HAP-1 (cell line): ENCODE measurements at regions not wholly inside any gene's neighbourhood (a gene's known extent, or its start where the extent isn't known, plus 50 kb on each side); places are given as distances from the start of the nearest gene placed in this dataset.

ENCODE experiments used
- DNase-seq, 2 experiments: peaks; one replicate each; pipeline ENCODE4 v3.0.0-alpha.2; 2016 to 2020; ENCODE audit warnings: low spot score in 2 of 2
- H3K27me3 ChIP-seq: fragments of 250-450 bp; sonication (Bioruptor Pico); 2 replicates; pipeline ENCODE4 v1.5.1; 2020; ENCODE audit warnings: low read depth, mild to moderate bottlenecking, moderate library complexity
- H3K36me3 ChIP-seq: fragments of 250-450 bp; sonication (Bioruptor Pico); replicated peaks from 2 replicates; pipeline ENCODE4 v1.5.1; 2020; ENCODE audit warnings: mild to moderate bottlenecking
- H3K4me1 ChIP-seq: fragments of 250-450 bp; sonication (Bioruptor Pico); 2 replicates; pipeline ENCODE4 v1.5.1; 2020; ENCODE audit warnings: mild to moderate bottlenecking
- H3K4me3 ChIP-seq: fragments of 250-450 bp; sonication (Bioruptor Pico); 2 replicates; pipeline ENCODE4 v1.5.1; 2020; ENCODE audit warnings: mild to moderate bottlenecking, moderate library complexity
- H3K9me3 ChIP-seq: fragments of 250-450 bp; sonication (Bioruptor Pico); 2 replicates; pipeline ENCODE4 v1.5.1; 2020; ENCODE audit warnings: mild to moderate bottlenecking, moderate library complexity
- in situ Hi-C: fragments of 300-500 bp; cut with MboI; formaldehyde crosslinking; loops from 3 replicates; pipeline ENCODE4 v1.14.3; 2020; ENCODE audit warnings: low sequenced_read_pairs, inconsistent platforms, mixed read lengths

DNA sequence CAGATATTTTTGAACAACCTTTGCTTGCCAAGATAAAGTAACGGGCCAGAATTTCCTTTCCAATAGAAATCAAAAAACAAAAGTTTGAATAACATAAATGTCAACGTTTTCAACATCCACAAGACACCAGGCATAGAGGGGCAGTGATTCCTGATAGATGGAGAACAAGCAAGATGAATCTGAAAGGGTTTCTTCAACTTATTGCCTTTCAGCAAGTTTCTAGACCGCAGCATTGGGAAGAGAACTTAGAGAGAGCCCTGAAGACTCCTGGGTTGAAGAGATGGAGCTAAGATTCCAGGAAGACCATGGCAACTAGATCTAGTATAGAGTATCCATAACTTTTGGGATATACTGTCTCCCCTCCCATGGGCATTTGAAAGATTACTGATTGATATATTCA is 751.4 kb upstream of the CTNND2 start:
- in situ Hi-C loops = no loop called here
- H3K4me1 ChIP-seq = no peaks in the 10 kb centered on the region
- DNase-seq = no peak

DNA sequence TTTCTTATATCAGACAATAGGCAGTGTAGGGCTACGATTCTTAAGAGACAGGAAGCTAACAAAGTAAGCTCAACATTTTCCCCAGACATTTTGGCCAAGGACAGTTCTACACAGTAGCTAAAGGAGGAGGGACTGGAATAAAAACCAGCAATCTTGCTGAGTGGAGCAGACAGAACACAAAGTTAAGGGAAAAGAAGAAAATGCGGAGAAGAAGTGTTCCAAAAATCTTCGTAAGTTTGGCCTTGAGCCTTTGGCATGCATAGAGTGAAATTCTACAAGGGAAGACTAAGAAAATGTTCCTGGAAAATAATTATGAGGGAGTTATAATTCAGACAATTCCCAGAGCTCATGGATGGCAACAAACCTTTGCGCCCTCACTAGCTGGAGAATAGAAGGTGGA is 748.0 kb upstream of the CTNND2 start:
- H3K36me3 ChIP-seq = no peaks in the 10 kb centered on the region
- H3K27me3 ChIP-seq = no peaks in the 10 kb centered on the region
- DNase-seq = no peak
- H3K4me1 ChIP-seq = no peaks in the 10 kb centered on the region
- H3K9me3 ChIP-seq = no peaks in the 10 kb centered on the region
- in situ Hi-C loops = no loop called here
- no peak overlapping the region for H3K4me3 ChIP-seq

More for the DNA sequence above, 751.4 kb upstream of the CTNND2 start:
- H3K9me3 ChIP-seq = no peaks in the 10 kb centered on the region
- no peaks in the 10 kb centered on the region for H3K36me3 ChIP-seq
- no peak overlapping the region for H3K4me3 ChIP-seq
- H3K27me3 ChIP-seq = no peaks in the 10 kb centered on the region

DNA sequence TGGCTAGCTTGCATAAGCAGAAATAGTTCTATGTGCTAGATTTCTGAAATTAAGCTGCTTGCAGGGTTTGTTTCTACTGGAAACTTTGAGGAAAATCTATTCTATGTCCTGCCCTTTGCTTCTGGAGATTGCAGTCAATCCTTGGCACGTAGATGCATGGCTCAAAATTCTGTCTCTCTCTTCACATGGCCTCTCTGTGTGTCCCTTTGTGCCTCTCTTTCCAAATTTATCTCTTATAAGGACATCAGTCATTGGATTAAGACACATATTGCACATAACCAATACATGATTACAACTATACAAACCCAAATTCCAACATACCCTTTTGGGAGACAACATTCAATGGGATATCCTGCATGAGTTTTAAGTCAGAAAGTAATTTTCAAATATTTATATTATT is 744.3 kb upstream of the CTNND2 start:
- Histone ChIP-seq H3K4me3 (no peak overlapping the region), H3K27me3 (no peaks in the 10 kb centered on the region), H3K36me3 (no peaks in the 10 kb centered on the region), H3K9me3 (no peaks in the 10 kb centered on the region), H3K4me1 (no peaks in the 10 kb centered on the region)
- in situ Hi-C loops = no loop called here
- no peak for DNase-seq

DNA sequence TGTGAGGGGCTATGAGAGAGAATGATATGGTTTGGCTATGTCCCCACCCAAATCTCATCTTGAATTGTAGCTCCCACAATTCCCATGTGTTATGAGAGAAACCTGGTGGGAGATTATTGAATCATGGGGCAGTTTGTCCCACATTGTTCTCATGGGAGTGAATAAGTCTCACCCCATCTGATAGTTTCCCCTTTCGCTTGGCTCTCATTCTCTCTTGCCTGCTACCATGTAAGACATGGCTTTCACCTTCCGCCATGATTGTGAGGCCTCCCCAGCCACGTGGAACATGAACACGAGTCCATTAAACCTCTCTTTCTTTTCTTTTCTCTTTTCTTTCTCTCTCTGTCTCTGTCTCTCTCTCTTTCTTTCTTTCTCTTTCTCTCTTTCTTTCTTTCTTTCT is 743.4 kb upstream of the CTNND2 start:
- H3K4me1 ChIP-seq = no peaks in the 10 kb centered on the region
- DNase-seq = no peak
- no peak overlapping the region for H3K4me3 ChIP-seq
- in situ Hi-C loops = no loop called here
- H3K36me3 ChIP-seq = no peaks in the 10 kb centered on the region
- H3K9me3 ChIP-seq = no peaks in the 10 kb centered on the region
- H3K27me3 ChIP-seq = no peaks in the 10 kb centered on the region

DNA sequence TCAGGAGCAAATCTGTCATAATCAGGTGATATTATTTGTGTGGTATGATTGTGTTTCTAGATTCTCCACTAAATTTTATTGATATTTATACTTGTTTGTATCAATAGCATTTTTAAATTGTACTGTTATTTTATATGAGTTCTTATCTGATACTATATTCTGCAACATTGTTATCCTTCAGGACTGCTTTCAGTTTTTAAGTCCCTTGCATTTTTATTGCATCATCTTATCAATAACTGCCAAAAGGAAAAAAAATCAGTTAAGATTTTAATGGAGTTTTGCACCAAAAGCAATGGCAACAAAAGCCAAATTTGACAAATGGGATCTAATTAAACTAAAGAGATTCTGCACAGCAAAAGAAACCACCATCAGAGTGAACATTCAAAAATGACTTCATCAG is 741.3 kb upstream of the CTNND2 start:
- H3K9me3 ChIP-seq = no peaks in the 10 kb centered on the region
- no peak overlapping the region for H3K4me3 ChIP-seq
- in situ Hi-C loops = no loop called here
- no peaks in the 10 kb centered on the region for H3K36me3 ChIP-seq
- H3K4me1 ChIP-seq = no peaks in the 10 kb centered on the region
- no peak for DNase-seq
- no peaks in the 10 kb centered on the region for H3K27me3 ChIP-seq

DNA sequence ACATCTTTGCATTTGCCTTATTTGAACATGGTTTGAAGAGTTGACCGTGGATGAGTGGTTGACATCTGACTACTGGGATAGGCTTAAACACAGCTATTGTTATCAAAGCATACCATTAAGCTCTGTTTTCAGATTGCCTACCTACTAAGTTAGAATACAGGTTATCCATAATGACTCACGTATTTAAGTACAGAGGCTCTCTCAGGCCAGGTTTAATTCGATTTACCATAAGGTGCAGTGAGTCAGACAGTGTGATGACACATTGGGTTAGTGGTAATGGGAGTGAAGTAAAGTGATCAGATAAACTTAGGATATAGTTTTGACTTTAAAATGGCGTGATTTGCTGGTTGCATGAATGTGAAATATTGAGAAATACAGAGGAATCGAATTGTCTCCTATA is 732.0 kb upstream of the CTNND2 start:
- in situ Hi-C loops = no loop called here
- Histone ChIP-seq H3K9me3 (no peaks in the 10 kb centered on the region; the same call in 1 of the 2 replicates), H3K4me1 (no peaks in the 10 kb centered on the region), H3K36me3 (no peaks in the 10 kb centered on the region), H3K4me3 (no peak overlapping the region), H3K27me3 (no peaks in the 10 kb centered on the region)
- DNase-seq = no peak

DNA sequence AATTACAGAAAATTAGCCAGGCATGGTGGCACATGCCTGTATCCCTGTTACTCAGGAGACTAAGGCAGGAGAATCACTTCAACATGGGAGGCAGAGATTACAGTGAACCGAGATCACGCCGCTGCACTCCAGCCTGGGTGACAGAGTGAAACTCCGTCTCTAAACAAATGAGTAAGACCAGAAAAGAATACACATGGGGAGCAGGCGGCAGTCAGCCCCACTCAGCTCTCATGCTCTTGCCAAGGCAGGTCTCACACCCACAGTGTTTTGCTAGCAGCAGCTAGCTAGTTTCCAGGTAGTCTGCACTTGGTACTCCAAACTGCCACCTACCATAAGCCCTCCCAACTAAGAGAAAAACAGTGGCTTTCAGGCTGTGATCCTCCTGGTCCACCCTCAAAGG is 722.3 kb upstream of the CTNND2 start:
- Histone ChIP-seq H3K27me3 (no peaks in the 10 kb centered on the region), H3K36me3 (no peaks in the 10 kb centered on the region), H3K9me3 (no peaks in the 10 kb centered on the region), H3K4me1 (no peaks in the 10 kb centered on the region), H3K4me3 (no peak overlapping the region)
- in situ Hi-C loops = no loop called here
- no peak for DNase-seq

GRCh38 chr5:12625667-12626263 is 721.5 kb upstream of the CTNND2 start:
- Histone ChIP-seq H3K4me3 (no peak overlapping the region), H3K9me3 (peaks cover 3% of the 10 kb centered on the region; the same call in 1 of the 2 replicates), H3K27me3 (no peaks in the 10 kb centered on the region), H3K36me3 (no peaks in the 10 kb centered on the region), H3K4me1 (no peaks in the 10 kb centered on the region)
- DNase-seq = no peak
- in situ Hi-C loops = no loop called here

DNA sequence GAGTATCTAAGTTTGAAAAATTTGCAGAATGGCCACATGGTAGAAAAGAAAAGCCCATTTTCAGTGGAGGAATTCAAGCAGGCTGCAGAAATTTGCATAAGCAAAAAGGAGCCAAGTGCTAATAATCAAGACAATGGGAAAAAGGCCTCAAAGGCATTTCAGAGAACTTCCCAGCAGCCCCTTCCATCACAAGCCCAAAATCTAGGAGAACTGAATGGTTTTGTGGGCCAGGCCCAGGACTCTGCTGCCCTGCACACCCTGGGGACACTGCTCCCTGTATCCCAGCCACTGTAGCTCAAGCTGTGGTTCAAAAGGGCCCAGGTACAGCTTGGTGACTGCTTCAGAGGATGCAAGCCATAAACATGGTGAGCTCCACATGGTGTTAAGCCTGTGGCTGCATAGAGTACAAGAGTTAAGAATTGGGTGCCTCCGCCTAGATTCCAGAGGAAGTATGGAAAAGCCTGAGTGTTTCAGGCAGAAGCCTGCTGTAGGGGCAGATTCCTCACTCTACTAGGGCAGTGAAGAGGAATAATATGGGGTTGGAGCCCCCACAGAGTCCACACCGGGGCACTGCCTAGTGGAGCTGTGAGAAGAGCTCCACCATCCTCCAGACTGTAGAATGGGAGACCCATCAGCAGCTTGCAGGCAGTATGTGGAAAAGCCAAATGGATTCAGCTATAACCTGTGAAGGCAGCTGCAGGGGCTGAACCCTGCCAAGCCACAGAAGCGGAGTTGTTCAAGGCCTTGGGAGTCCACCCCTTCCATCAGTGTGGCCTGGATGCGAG is 720.7 kb upstream of the CTNND2 start:
- Histone ChIP-seq H3K36me3 (no peaks in the 10 kb centered on the region), H3K4me1 (no peaks in the 10 kb centered on the region), H3K9me3 (peaks cover 3% of the 10 kb centered on the region; the same call in 1 of the 2 replicates), H3K4me3 (no peak overlapping the region), H3K27me3 (no peaks in the 10 kb centered on the region)
- in situ Hi-C loops = no loop called here
- DNase-seq = no peak

DNA sequence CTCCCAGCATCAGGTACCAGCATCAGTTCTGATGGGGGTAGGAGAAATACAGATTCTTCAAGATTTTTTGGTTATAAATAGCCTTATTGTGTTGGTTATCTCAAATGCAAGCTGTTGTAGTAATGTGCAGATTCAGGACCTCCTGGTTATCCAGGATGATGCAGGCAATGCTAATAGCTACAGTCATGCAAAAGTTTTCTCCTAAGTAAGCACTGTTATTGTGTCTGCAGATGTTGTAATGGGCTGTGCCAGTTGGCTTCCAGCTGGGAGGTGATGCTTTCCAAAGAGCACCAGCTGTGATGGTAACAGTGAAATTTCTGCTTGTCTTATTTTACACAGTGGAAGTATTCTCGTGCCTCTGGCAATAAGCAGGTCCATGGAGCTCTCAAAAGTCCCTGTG is 719.2 kb upstream of the CTNND2 start:
- Histone ChIP-seq H3K4me3 (no peak overlapping the region), H3K27me3 (no peaks in the 10 kb centered on the region), H3K9me3 (peaks cover 3% of the 10 kb centered on the region; the same call in 1 of the 2 replicates), H3K4me1 (no peaks in the 10 kb centered on the region), H3K36me3 (no peaks in the 10 kb centered on the region)
- in situ Hi-C loops = no loop called here
- no peak for DNase-seq

DNA sequence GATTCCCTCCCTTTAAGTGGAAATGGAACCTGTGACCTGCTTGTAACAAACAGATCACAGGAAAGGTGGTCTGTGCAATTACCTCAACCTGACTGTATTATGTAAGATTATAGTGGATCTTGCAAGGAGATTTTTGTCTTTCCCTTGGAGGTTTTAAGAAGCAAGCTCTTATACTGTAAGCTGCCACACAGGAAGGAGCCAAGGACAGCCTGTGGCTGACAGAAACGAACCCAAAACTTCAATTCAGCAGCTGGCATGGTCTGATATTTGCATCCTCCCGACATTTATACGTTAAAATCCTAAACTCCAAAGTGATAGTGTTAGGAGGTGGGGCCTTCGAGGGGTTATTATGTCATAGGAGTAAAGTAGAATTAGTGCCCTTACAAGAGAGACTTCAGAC is 711.8 kb upstream of the CTNND2 start:
- no peak for DNase-seq
- Histone ChIP-seq H3K9me3 (peaks cover 3% of the 10 kb centered on the region; the same call in 1 of the 2 replicates), H3K36me3 (no peaks in the 10 kb centered on the region), H3K4me1 (no peaks in the 10 kb centered on the region), H3K27me3 (no peaks in the 10 kb centered on the region), H3K4me3 (no peak overlapping the region)
- in situ Hi-C loops = no loop called here

DNA sequence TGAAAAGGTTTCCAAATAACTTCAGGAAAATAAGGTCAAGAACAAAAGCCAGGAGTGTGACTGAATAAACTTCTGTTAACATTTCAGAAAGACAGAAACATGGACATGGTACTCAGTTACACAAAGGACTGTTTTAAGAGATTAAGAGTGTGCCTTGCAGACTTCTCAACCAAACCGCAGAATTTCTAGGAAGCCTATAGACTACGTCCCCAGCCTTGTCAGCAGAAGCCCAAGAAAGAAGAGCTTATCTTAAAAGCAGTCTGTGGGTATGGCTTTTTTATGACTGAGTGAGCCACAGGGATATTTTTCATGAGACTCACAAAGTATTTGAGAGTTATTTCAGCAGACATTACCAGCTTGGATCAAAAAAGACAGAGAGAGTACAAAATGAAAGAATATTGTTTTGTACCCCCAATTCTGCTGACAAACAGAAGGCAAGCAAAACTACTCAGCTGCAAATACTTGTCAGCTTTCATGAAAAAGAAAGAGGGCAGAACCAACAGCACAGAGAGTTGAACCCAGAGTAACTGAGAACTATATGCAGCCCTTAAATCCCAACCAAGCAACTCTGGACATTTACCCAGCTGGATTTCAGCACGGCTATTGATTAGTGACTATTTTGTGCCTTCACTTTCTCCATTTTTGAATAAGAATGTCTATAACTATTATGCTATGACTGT is 711.0 kb upstream of the CTNND2 start:
- H3K27me3 ChIP-seq = no peaks in the 10 kb centered on the region
- DNase-seq = no peak

GRCh38 chr5:12614608-12615007 is 710.4 kb upstream of the CTNND2 start:
- Histone ChIP-seq H3K9me3 (no peaks in the 10 kb centered on the region; the same call in 1 of the 2 replicates), H3K4me1 (no peaks in the 10 kb centered on the region), H3K4me3 (no peak overlapping the region), H3K36me3 (no peaks in the 10 kb centered on the region), H3K27me3 (no peaks in the 10 kb centered on the region)
- no peak for DNase-seq
- in situ Hi-C loops = no loop called here

More for the DNA sequence above, 711.0 kb upstream of the CTNND2 start:
- in situ Hi-C loops = no loop called here
- Histone ChIP-seq H3K9me3 (no peaks in the 10 kb centered on the region; the same call in 1 of the 2 replicates), H3K4me3 (no peak overlapping the region), H3K4me1 (no peaks in the 10 kb centered on the region), H3K36me3 (no peaks in the 10 kb centered on the region)

DNA sequence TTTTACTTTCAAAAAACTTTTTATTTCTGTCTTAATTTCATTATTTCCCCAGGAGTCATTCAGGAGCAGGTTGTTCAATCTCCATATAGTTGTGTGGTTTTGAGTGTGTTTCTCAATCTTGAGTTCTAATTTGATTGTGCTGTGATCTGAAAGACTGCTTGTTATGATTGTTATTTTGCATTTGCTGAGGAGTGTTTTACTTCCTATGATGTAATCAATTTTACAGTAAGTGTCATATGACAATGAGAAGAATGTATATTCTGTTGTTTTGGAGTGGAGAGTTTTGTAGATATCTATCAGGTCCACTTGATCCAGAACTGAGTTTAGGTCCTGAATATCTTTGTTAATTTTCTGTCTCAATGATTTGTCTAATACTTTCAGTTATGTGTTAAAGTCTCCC is 706.9 kb upstream of the CTNND2 start:
- no peaks in the 10 kb centered on the region for H3K27me3 ChIP-seq
- in situ Hi-C loops = no loop called here
- DNase-seq = no peak
- H3K4me3 ChIP-seq = no peak overlapping the region
- H3K4me1 ChIP-seq = no peaks in the 10 kb centered on the region
- no peaks in the 10 kb centered on the region for H3K36me3 ChIP-seq
- H3K9me3 ChIP-seq = no peaks in the 10 kb centered on the region; the same call in 1 of the 2 replicates
